IMR-90 (cell line): ENCODE measurements at regions not wholly inside any gene's neighbourhood (a gene's known extent, or its start where the extent isn't known, plus 50 kb on each side); places are given as distances from the start of the nearest gene placed in this dataset.

Source experiments
- ATAC-seq: fragments of 200-7000 bp; cut with Tn5 transposase; 2 replicates; pipeline ENCODE4 v1.9.1; 2020; ENCODE audit warnings: low read depth, mild to moderate bottlenecking, moderate library complexity
- BruUV-seq: library from RNA; stranded (reverse); fragments of 400-500 nt; replicated peaks from 2 replicates; lab custom pipeline; 2021; lab: Mats Ljungman, UMichigan
- CTCF ChIA-PET: fragments of 300-600 bp; formaldehyde crosslinking; extraction: SDS; loops from one replicate; lab custom pipeline; 2021; ENCODE audit warnings: antibody characterized with exemption; lab: Yijun Ruan, JAX
- POLR2A ChIA-PET: fragments of 300-600 bp; sonication (Branson Sonifier 250); formaldehyde crosslinking; loops from one replicate; lab custom pipeline; 2022; ENCODE audit warnings: antibody characterized with exemption; ENCODE audit not compliant: unreplicated experiment; lab: Charles Lee
- DNase-seq: peaks from one replicate; pipeline ENCODE4 v3.0.0; 2013
- H2AFZ ChIP-seq: replicated peaks from 2 replicates; pipeline ENCODE3; 2013; ENCODE audit warnings: low read length, mild to moderate bottlenecking; ENCODE audit not compliant: poor library complexity
- H2AK5ac ChIP-seq: 2 replicates; pipeline ENCODE4 v1.6.1; 2013; ENCODE audit warnings: low read depth, low read length, inconsistent platforms
- H2AK9ac ChIP-seq: replicated peaks from 2 replicates; pipeline ENCODE3; 2013; ENCODE audit warnings: mild to moderate bottlenecking, low read depth, low read length, moderate library complexity; ENCODE audit not compliant: poor library complexity
- H2BK120ac ChIP-seq: 2 replicates; pipeline ENCODE4 v1.6.1; 2013; ENCODE audit warnings: low read depth, low read length, inconsistent platforms
- H2BK15ac ChIP-seq: 3 replicates; pipeline ENCODE4 v1.6.1; 2013; ENCODE audit warnings: low read depth, low read length, inconsistent platforms
- H2BK20ac ChIP-seq: 2 replicates; pipeline ENCODE4 v1.6.1; 2013; ENCODE audit warnings: low read depth, mild to moderate bottlenecking, inconsistent platforms, low read length, moderate library complexity
- H2BK5ac ChIP-seq: 2 replicates; pipeline ENCODE4 v1.6.1; 2013; ENCODE audit warnings: mild to moderate bottlenecking, low read depth, low read length, inconsistent platforms; ENCODE audit not compliant: poor library complexity, severe bottlenecking
- H3K14ac ChIP-seq: replicated peaks from 2 replicates; pipeline ENCODE4 v1.6.1; 2013; ENCODE audit warnings: low read depth, low read length, inconsistent platforms
- H3K18ac ChIP-seq: 2 replicates; pipeline ENCODE4 v1.6.1; 2013; ENCODE audit warnings: low read depth, low read length, control low read depth
- H3K23ac ChIP-seq: 2 replicates; pipeline ENCODE4 v1.6.1; 2013; ENCODE audit warnings: low read depth, low read length, inconsistent platforms
- H3K27ac ChIP-seq: 2 replicates; pipeline ENCODE4 v1.5.1; 2013; ENCODE audit warnings: mild to moderate bottlenecking, control low read depth, low read length; ENCODE audit not compliant: insufficient read depth
- H3K27me3 ChIP-seq: 2 replicates; pipeline ENCODE4 v1.6.1; 2013; ENCODE audit warnings: low read length; ENCODE audit not compliant: control insufficient read depth, insufficient read depth
- H3K36me3 ChIP-seq: 2 replicates; pipeline ENCODE4 v1.6.1; 2013; ENCODE audit warnings: low read length, mixed read lengths; ENCODE audit not compliant: control insufficient read depth, insufficient read depth
- H3K4ac ChIP-seq: 2 replicates; pipeline ENCODE4 v1.6.1; 2013; ENCODE audit warnings: low read depth, low read length, inconsistent platforms
- H3K4me1 ChIP-seq: 2 replicates; pipeline ENCODE4 v1.6.1; 2013; ENCODE audit warnings: low read length, mixed read lengths; ENCODE audit not compliant: control insufficient read depth, insufficient read depth
- H3K4me2 ChIP-seq: 2 replicates; pipeline ENCODE4 v1.6.1; 2013; ENCODE audit warnings: low read depth, mild to moderate bottlenecking, control low read depth, low read length, moderate library complexity
- H3K4me3 ChIP-seq: 2 replicates; pipeline ENCODE4 v1.5.1; 2013; ENCODE audit warnings: low read depth, mild to moderate bottlenecking, control low read depth, low read length, moderate library complexity; ENCODE audit not compliant: insufficient read depth
- H3K56ac ChIP-seq: 2 replicates; pipeline ENCODE4 v1.6.1; 2013; ENCODE audit warnings: low read length, inconsistent platforms; ENCODE audit not compliant: insufficient read depth; ENCODE audit errors: extremely low read depth
- H3K79me1 ChIP-seq, 2 experiments: 2 replicates each; pipeline ENCODE4 v1.6.1; 2013; ENCODE audit warnings: low read length in 2 of 2, inconsistent platforms in 1 of 2, low read depth in 1 of 2
- H3K9ac ChIP-seq: 2 replicates; pipeline ENCODE4 v1.6.1; 2013; ENCODE audit warnings: low read depth, low read length, control low read depth
- H3K9me1 ChIP-seq: 2 replicates; pipeline ENCODE4 v1.6.1; 2013; ENCODE audit warnings: low read length, inconsistent platforms; ENCODE audit not compliant: insufficient read depth
- H3K9me3 ChIP-seq: 2 replicates; pipeline ENCODE4 v1.6.1; 2013; ENCODE audit warnings: low read length; ENCODE audit not compliant: control insufficient read depth, insufficient read depth
- H4K20me1 ChIP-seq: 2 replicates; pipeline ENCODE4 v1.6.1; 2013; ENCODE audit warnings: low read length, inconsistent platforms; ENCODE audit not compliant: insufficient read depth
- H4K5ac ChIP-seq: 2 replicates; pipeline ENCODE4 v1.6.1; 2013; ENCODE audit warnings: mild to moderate bottlenecking, low read depth, low read length, control low read depth
- H4K8ac ChIP-seq, 2 experiments: 2 replicates each; pipeline ENCODE4 v1.6.1; 2013; ENCODE audit warnings: low read depth in 2 of 2, low read length in 2 of 2, control low read depth in 1 of 2, inconsistent platforms in 1 of 2
- H4K91ac ChIP-seq: 2 replicates; pipeline ENCODE4 v1.6.1; 2013; ENCODE audit warnings: low read depth, low read length, inconsistent platforms; ENCODE audit not compliant: insufficient read depth
- BHLHE40 ChIP-seq: fragments of 150-350 bp; IDR thresholded peaks from 2 replicates; pipeline ENCODE4 v1.6.1; 2016; ENCODE audit warnings: mild to moderate bottlenecking, low read depth, low read length
- CEBPB ChIP-seq: IDR thresholded peaks from 2 replicates; pipeline ENCODE4 v1.6.1; 2012; ENCODE audit warnings: low read depth, low read length, improper control_type of control experiment
- CHD1 ChIP-seq: IDR thresholded peaks from 2 replicates; pipeline ENCODE4 v1.6.1; 2012; ENCODE audit warnings: low read depth, low read length, improper control_type of control experiment
- FOS ChIP-seq: fragments of 150-350 bp; IDR thresholded peaks from 2 replicates; pipeline ENCODE4 v1.6.1; 2016; ENCODE audit warnings: low read depth, low read length
- MAFK ChIP-seq: IDR thresholded peaks from 2 replicates; pipeline ENCODE4 v1.6.1; 2012; ENCODE audit warnings: low read depth, low read length, improper control_type of control experiment
- MXI1 ChIP-seq: IDR thresholded peaks from 2 replicates; pipeline ENCODE4 v1.6.1; 2012; ENCODE audit warnings: low read depth, mild to moderate bottlenecking, low read length, moderate library complexity, borderline replicate concordance
- NFE2L2 ChIP-seq: fragments of 150-350 bp; IDR thresholded peaks from 2 replicates; pipeline ENCODE4 v1.6.1; 2016; ENCODE audit warnings: low read depth, mild to moderate bottlenecking, low read length
- POLR2A ChIP-seq: IDR thresholded peaks from 2 replicates; pipeline ENCODE4 v1.6.1; 2012; ENCODE audit warnings: mild to moderate bottlenecking, low read depth, low read length
- RFX5 ChIP-seq: IDR thresholded peaks from 2 replicates; pipeline ENCODE4 v1.8.0; 2012; ENCODE audit warnings: low read depth, mild to moderate bottlenecking, low read length, moderate library complexity
- SMC3 ChIP-seq: fragments of 150-350 bp; IDR thresholded peaks from 2 replicates; pipeline ENCODE4 v1.6.1; 2016; ENCODE audit warnings: low read depth, mild to moderate bottlenecking, antibody characterized with exemption, low read length, moderate library complexity
- WGBS, 2 experiments: methylation state at CpG; one replicate each; pipeline versions ENCODE4 v1.1.5 to v1.1.7; 2013; ENCODE audit warnings: missing lambda C conversion rate in 2 of 2; ENCODE audit not compliant: insufficient read length in 1 of 2; ENCODE audit errors: extremely low coverage in 2 of 2; 5-methylcytosine and 5-hydroxymethylcytosine counted together
- dilution Hi-C: fragments of 300-500 bp; cut with HindIII; formaldehyde crosslinking; loops from one replicate; pipeline ENCODE4 v1.14.3; 2018; ENCODE audit warnings: low sequenced_read_pairs; ENCODE audit not compliant: unreplicated experiment
- in situ Hi-C: fragments of 300-500 bp; cut with MboI; formaldehyde crosslinking; loops from 3 replicates; pipeline ENCODE4 v1.14.3; 2019; ENCODE audit warnings: low sequenced_read_pairs, inconsistent platforms, mixed read lengths
- intact Hi-C: fragments of 100-400 bp; cut with micrococcal nuclease; formaldehyde crosslinking; loops from 2 replicates; pipeline ENCODE4 v1.10.0; 2022
- TF ChIP-seq, protein P1 (sequence below): conservative IDR thresholded peaks from 2 replicates; pipeline ENCODE4 v1.5.1; 2012; ENCODE audit warnings: mild to moderate bottlenecking, low read depth, low read length, improper control_type of control experiment

DNA sequence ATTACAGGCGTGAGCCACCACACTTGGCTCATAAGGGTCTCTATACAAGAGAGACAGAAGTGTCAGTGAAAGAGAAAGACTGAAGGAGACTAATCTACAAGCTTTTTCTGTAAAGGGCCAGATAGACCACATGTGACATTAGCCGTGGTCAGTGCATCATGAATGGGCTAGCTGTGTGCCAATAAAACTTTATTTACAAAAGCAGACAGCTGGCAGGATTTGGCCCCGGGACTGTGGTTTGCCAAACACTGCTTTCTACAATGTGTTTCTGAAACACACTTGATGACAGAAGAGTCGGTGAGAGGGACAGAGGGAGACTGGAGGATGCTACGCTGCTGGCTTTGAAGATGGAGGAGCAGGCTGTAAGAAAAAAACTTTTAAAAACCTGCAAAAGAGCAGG lies 285.4 kb downstream of the TFAP2C start:
- Histone ChIP-seq H2AK9ac (no peak overlapping the region), H4K8ac (no peak overlapping the region), H2AFZ (no peak overlapping the region), H4K91ac (no peak overlapping the region), H2BK15ac (no peak overlapping the region), H4K5ac (no peak overlapping the region), H3K4ac (no peak overlapping the region), H2BK120ac (no peak overlapping the region), H2AK5ac (no peak overlapping the region), H3K27me3 (no peaks in the 10 kb centered on the region), H3K9me1 (no peaks in the 10 kb centered on the region), H3K9me3 (no peaks in the 10 kb centered on the region; the same call in 1 of the 2 replicates), H3K36me3 (no peaks in the 10 kb centered on the region), H3K27ac (no peak overlapping the region), H3K4me3 (no peak overlapping the region), H2BK20ac (no peak overlapping the region), H3K18ac (no peak overlapping the region), H3K14ac (no peak overlapping the region), H4K20me1 (no peaks in the 10 kb centered on the region), H2BK5ac (no peak overlapping the region), H3K56ac (no peak overlapping the region), H3K9ac (no peak overlapping the region), H3K4me1 (no peaks in the 10 kb centered on the region), H3K23ac (no peak overlapping the region), H3K79me1 (no peaks in the 10 kb centered on the region), H3K4me2 (no peak overlapping the region)
- in situ Hi-C loops (no loop called here), dilution Hi-C loops (no loop called here), intact Hi-C loops (no loop called here)
- ATAC-seq (no peak), DNase-seq (no peak)
- no TSS peak for BruUV-seq
- POLR2A ChIA-PET = no interaction called here
- 20% methylated on average over 1 of the region's 5 CpGs; no CpG with 5 or more reads in 1 of the 2 experiments for WGBS, 2 experiments
- CTCF ChIA-PET = no interaction called here
- TF ChIP-seq SMC3 (no peak), POLR2A (no peak), NFE2L2 (no peak), CHD1 (no peak), MAFK (no peak), BHLHE40 (no peak), CEBPB (no peak), FOS (no peak), MXI1 (no peak), RFX5 (no peak)
- TF ChIP-seq, protein P1, sequence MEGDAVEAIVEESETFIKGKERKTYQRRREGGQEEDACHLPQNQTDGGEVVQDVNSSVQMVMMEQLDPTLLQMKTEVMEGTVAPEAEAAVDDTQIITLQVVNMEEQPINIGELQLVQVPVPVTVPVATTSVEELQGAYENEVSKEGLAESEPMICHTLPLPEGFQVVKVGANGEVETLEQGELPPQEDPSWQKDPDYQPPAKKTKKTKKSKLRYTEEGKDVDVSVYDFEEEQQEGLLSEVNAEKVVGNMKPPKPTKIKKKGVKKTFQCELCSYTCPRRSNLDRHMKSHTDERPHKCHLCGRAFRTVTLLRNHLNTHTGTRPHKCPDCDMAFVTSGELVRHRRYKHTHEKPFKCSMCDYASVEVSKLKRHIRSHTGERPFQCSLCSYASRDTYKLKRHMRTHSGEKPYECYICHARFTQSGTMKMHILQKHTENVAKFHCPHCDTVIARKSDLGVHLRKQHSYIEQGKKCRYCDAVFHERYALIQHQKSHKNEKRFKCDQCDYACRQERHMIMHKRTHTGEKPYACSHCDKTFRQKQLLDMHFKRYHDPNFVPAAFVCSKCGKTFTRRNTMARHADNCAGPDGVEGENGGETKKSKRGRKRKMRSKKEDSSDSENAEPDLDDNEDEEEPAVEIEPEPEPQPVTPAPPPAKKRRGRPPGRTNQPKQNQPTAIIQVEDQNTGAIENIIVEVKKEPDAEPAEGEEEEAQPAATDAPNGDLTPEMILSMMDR = no peak
